ENCODE measurements at regions not wholly inside any gene's neighbourhood (a gene's known extent, or its start where the extent isn't known, plus 50 kb on each side); places are given as distances from the start of the nearest gene placed in this dataset.
A peak's percentile ranks its signal among the peaks of the same experiment; 100 is the strongest.

GRCh38 chr5:110092955-110093785 is 403.4 kb downstream of the MAN2A1 start:
- WGBS = 56% methylated on average over 4 of the region's 4 CpGs
- H3K27ac ChIP-seq (ENCODE audit: low read depth) = no peak overlapping the region
- no peak overlapping the region for H3K4me3 ChIP-seq (ENCODE audit: low read depth, low read length)
- H3K36me3 ChIP-seq (ENCODE audit: insufficient read depth) = no peaks in the 10 kb centered on the region
- no peaks in the 10 kb centered on the region for H3K4me1 ChIP-seq (ENCODE audit: insufficient read depth)
- no peak for DNase-seq (ENCODE audit: extremely low spot score)

- no peaks in the 10 kb centered on the region for H3K4me1 ChIP-seq (ENCODE audit: insufficient read depth)
- no peak overlapping the region for H3K27ac ChIP-seq (ENCODE audit: low read depth)
- H3K36me3 ChIP-seq (ENCODE audit: insufficient read depth) = no peaks in the 10 kb centered on the region
- 90% methylated on average over 2 of the region's 2 CpGs for WGBS
- DNase-seq (ENCODE audit: extremely low spot score) = no peak
- no peak overlapping the region for H3K4me3 ChIP-seq (ENCODE audit: low read depth, low read length)
Observed at GRCh38 chr5:110094109-110094508, 404.4 kb downstream of the MAN2A1 start.

- Histone ChIP-seq H3K4me1 (ENCODE audit: insufficient read depth) (no peaks in the 10 kb centered on the region), H3K4me3 (ENCODE audit: low read depth, low read length) (no peak overlapping the region), H3K36me3 (ENCODE audit: insufficient read depth) (no peaks in the 10 kb centered on the region), H3K27ac (ENCODE audit: low read depth) (no peak overlapping the region)
- DNase-seq (ENCODE audit: extremely low spot score) = no peak
Observed at GRCh38 chr5:110094548-110094947, 404.8 kb downstream of the MAN2A1 start.

GRCh38 chr5:110096419-110096818 is 406.7 kb downstream of the MAN2A1 start:
- Histone ChIP-seq H3K4me1 (ENCODE audit: insufficient read depth) (no peaks in the 10 kb centered on the region), H3K36me3 (ENCODE audit: insufficient read depth) (no peaks in the 10 kb centered on the region), H3K27ac (ENCODE audit: low read depth) (no peak overlapping the region), H3K4me3 (ENCODE audit: low read depth, low read length) (no peak overlapping the region)
- 74% methylated on average over 1 of the region's 1 CpG for WGBS
- DNase-seq (ENCODE audit: extremely low spot score) = no peak

- DNase-seq (ENCODE audit: extremely low spot score) = no peak
Observed at GRCh38 chr5:110099572-110099971, 409.8 kb downstream of the MAN2A1 start.

GRCh38 chr5:110103081-110103480 is 413.4 kb downstream of the MAN2A1 start:
- H3K4me3 ChIP-seq (ENCODE audit: low read depth, low read length) = no peak overlapping the region
- no peaks in the 10 kb centered on the region for H3K36me3 ChIP-seq (ENCODE audit: insufficient read depth)
- H3K4me1 ChIP-seq (ENCODE audit: insufficient read depth) = no peaks in the 10 kb centered on the region
- DNase-seq (ENCODE audit: extremely low spot score) = no peak
- peak overlapping the region; percentile 23 for H3K27ac ChIP-seq (ENCODE audit: low read depth)
- WGBS = 94% methylated on average over 1 of the region's 1 CpG

More at GRCh38 chr5:110099572-110099971, 409.8 kb downstream of the MAN2A1 start:
- H3K27ac ChIP-seq (ENCODE audit: low read depth) = no peak overlapping the region
- no peak overlapping the region for H3K4me3 ChIP-seq (ENCODE audit: low read depth, low read length)
- no peaks in the 10 kb centered on the region for H3K36me3 ChIP-seq (ENCODE audit: insufficient read depth)
- no peaks in the 10 kb centered on the region for H3K4me1 ChIP-seq (ENCODE audit: insufficient read depth)

GRCh38 chr5:110104060-110104725 is 414.5 kb downstream of the MAN2A1 start:
- no peak overlapping the region for H3K27ac ChIP-seq (ENCODE audit: low read depth)
- H3K4me3 ChIP-seq (ENCODE audit: low read depth, low read length) = no peak overlapping the region
- WGBS = 72% methylated on average over 13 of the region's 13 CpGs
- no peaks in the 10 kb centered on the region for H3K36me3 ChIP-seq (ENCODE audit: insufficient read depth)
- H3K4me1 ChIP-seq (ENCODE audit: insufficient read depth) = no peaks in the 10 kb centered on the region
- no peak for DNase-seq (ENCODE audit: extremely low spot score)

- no peak overlapping the region for H3K4me3 ChIP-seq (ENCODE audit: low read depth, low read length)
- WGBS = 52% methylated on average over 4 of the region's 4 CpGs
- DNase-seq (ENCODE audit: extremely low spot score) = no peak
- no peak overlapping the region for H3K27ac ChIP-seq (ENCODE audit: low read depth)
- no peaks in the 10 kb centered on the region for H3K36me3 ChIP-seq (ENCODE audit: insufficient read depth)
- no peaks in the 10 kb centered on the region for H3K4me1 ChIP-seq (ENCODE audit: insufficient read depth)
Observed at GRCh38 chr5:110104726-110105669, 415.3 kb downstream of the MAN2A1 start.

GRCh38 chr5:110105692-110106091 is 416.0 kb downstream of the MAN2A1 start:
- Histone ChIP-seq H3K36me3 (ENCODE audit: insufficient read depth) (no peaks in the 10 kb centered on the region), H3K27ac (ENCODE audit: low read depth) (no peak overlapping the region), H3K4me3 (ENCODE audit: low read depth, low read length) (no peak overlapping the region), H3K4me1 (ENCODE audit: insufficient read depth) (no peaks in the 10 kb centered on the region)
- DNase-seq (ENCODE audit: extremely low spot score) = no peak
- 30% methylated on average over 2 of the region's 2 CpGs for WGBS

GRCh38 chr5:110106750-110107149 is 417.0 kb downstream of the MAN2A1 start:
- Histone ChIP-seq H3K27ac (ENCODE audit: low read depth) (no peak overlapping the region), H3K4me3 (ENCODE audit: low read depth, low read length) (no peak overlapping the region), H3K4me1 (ENCODE audit: insufficient read depth) (no peaks in the 10 kb centered on the region), H3K36me3 (ENCODE audit: insufficient read depth) (no peaks in the 10 kb centered on the region)
- 92% methylated on average over 1 of the region's 1 CpG for WGBS
- no peak for DNase-seq (ENCODE audit: extremely low spot score)

- 80% methylated on average over 4 of the region's 4 CpGs for WGBS
- no peak for DNase-seq (ENCODE audit: extremely low spot score)
- Histone ChIP-seq H3K4me1 (ENCODE audit: insufficient read depth) (no peaks in the 10 kb centered on the region), H3K27ac (ENCODE audit: low read depth) (no peak overlapping the region), H3K4me3 (ENCODE audit: low read depth, low read length) (no peak overlapping the region), H3K36me3 (ENCODE audit: insufficient read depth) (no peaks in the 10 kb centered on the region)
Observed at GRCh38 chr5:110108520-110108919, 418.8 kb downstream of the MAN2A1 start.

GRCh38 chr5:110109667-110110066 is 419.9 kb downstream of the MAN2A1 start:
- WGBS = 91% methylated on average over 3 of the region's 3 CpGs
- Histone ChIP-seq H3K36me3 (ENCODE audit: insufficient read depth) (no peaks in the 10 kb centered on the region), H3K4me3 (ENCODE audit: low read depth, low read length) (no peak overlapping the region), H3K4me1 (ENCODE audit: insufficient read depth) (no peaks in the 10 kb centered on the region), H3K27ac (ENCODE audit: low read depth) (no peak overlapping the region)
- DNase-seq (ENCODE audit: extremely low spot score) = no peak

GRCh38 chr5:110112348-110112747 is 422.6 kb downstream of the MAN2A1 start:
- no peak overlapping the region for H3K27ac ChIP-seq (ENCODE audit: low read depth)
- DNase-seq (ENCODE audit: extremely low spot score) = no peak

More at GRCh38 chr5:110112348-110112747, 422.6 kb downstream of the MAN2A1 start:
- no peak overlapping the region for H3K4me3 ChIP-seq (ENCODE audit: low read depth, low read length)
- H3K36me3 ChIP-seq (ENCODE audit: insufficient read depth) = no peaks in the 10 kb centered on the region
- H3K4me1 ChIP-seq (ENCODE audit: insufficient read depth) = no peaks in the 10 kb centered on the region

Data from urinary bladder (tissue), 3 donors.